Right lobe of liver (tissue), 6 donors: ENCODE measurements at regions not wholly inside any gene's neighbourhood (a gene's known extent, or its start where the extent isn't known, plus 50 kb on each side); places are given as distances from the start of the nearest gene placed in this dataset.
"Not testable (repeated sequence)": the region's sequence is repeated elsewhere in the genome, so short reads cannot be mapped to it uniquely, and the experiment has no call there.

Experiments
- ATAC-seq, 4 donors: fragments of 200-7000 bp; cut with Tn5 transposase; one replicate each; pipeline ENCODE4 v1.9.1; 2020; ENCODE audit warnings: mild to moderate bottlenecking in 4 of 4, moderate library complexity in 4 of 4
- DNase-seq, 3 donors: peaks; one replicate each; pipeline ENCODE4 v3.0.0-alpha.2; 2020
- H3K27ac ChIP-seq, 3 donors: fragments of 200-600 bp; one replicate each; pipeline ENCODE4 v1.8.0; 2022
- H3K27me3 ChIP-seq, 2 donors: fragments of 200-600 bp; one replicate each; pipeline ENCODE4 v1.8.0; 2022
- H3K36me3 ChIP-seq, 4 donors: fragments of 200-600 bp; sonication (generic) in 1 of 4; one replicate each; pipeline versions ENCODE4 v1.5.1 to v1.8.0; 2017 to 2022; ENCODE audit warnings: control low read depth in 1 of 4
- H3K4me1 ChIP-seq, 4 donors: fragments of 200-600 bp; sonication (generic) in 1 of 4; one replicate each; pipeline versions ENCODE4 v1.5.1 to v1.8.0; 2017 to 2022; ENCODE audit warnings: control low read depth in 1 of 4
- H3K4me3 ChIP-seq, 3 donors: fragments of 200-600 bp; one replicate each; pipeline ENCODE4 v1.8.0; 2022
- H3K9me3 ChIP-seq, 4 donors: fragments of 200-600 bp; sonication (generic) in 1 of 4; one replicate each; pipeline versions ENCODE4 v1.5.1 to v1.8.0; 2017 to 2022; ENCODE audit warnings: control low read depth in 1 of 4
- POLR2A ChIP-seq: fragments of 450-650 bp; IDR thresholded peaks from one replicate; pipeline ENCODE4 v1.6.1; 2017; ENCODE audit warnings: antibody characterized with exemption, mild to moderate bottlenecking
- WGBS: methylation state at CpG from one replicate; pipeline ENCODE4 v1.1.6; 2018; ENCODE audit warnings: low coverage, low lambda C conversion rate; ENCODE audit not compliant: insufficient coverage; ENCODE audit errors: missing lambda C conversion rate; 5-methylcytosine and 5-hydroxymethylcytosine counted together
- intact Hi-C, 2 donors: fragments of 100-400 bp; cut with DNase I; formaldehyde crosslinking; loops; one replicate each; pipeline versions ENCODE4 v1.11.2 to v1.14.1; 2022
- TF ChIP-seq, protein P1 (sequence below), 4 donors: fragments of 200-600 bp in 3 of 4; fragments of 450-650 bp in 1 of 4; IDR thresholded peaks; one replicate each; pipeline versions ENCODE4 v1.5.1 to v1.8.0; 2016 to 2022; ENCODE audit warnings: antibody characterized with exemption in 4 of 4, mild to moderate bottlenecking in 2 of 4
- donor health status: DM: no; HTN: yes; CAD: no.
- donor health status: DM: no; HTN: no; CAD: no.
- donor health status: DM: no; HTN: no; CAD: no.
- donor health status: DM: no; HTN: yes; CAD: no.
- donor health status: DM: no; HTN: yes; CAD: no.

DNA sequence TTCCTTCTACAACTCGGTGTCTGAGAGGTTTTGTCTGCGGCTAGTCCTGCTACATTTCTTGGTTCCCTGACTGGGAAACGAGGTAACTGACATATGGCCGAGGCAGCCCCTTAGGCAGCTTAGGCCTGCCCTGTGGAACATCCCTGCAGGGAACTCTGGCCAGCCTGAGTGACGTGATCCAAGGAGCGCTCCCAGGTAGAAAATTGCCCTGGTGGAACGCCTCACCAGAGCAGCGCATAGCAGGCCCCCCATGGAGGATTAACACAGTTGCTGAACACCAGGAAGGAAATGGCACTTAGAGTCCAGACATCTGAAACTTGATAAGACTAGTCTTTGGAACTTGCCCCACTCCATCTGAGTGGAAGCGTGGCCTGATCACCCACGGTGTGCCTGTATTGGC, 837.4 kb upstream of the NDST4 start:
- no peak for DNase-seq
- H3K4me1 ChIP-seq = no peaks in the 10 kb centered on the region
- H3K36me3 ChIP-seq = no peaks in the 10 kb centered on the region
- WGBS = 63% methylated on average over 2 of the region's 10 CpGs
- H3K27ac ChIP-seq = no peak overlapping the region
- H3K27me3 ChIP-seq = no peaks in the 10 kb centered on the region
- no peak for ATAC-seq
- no peaks in the 10 kb centered on the region for H3K9me3 ChIP-seq
- no peak overlapping the region for H3K4me3 ChIP-seq
- no peak for TF ChIP-seq POLR2A
- TF ChIP-seq, protein P1, sequence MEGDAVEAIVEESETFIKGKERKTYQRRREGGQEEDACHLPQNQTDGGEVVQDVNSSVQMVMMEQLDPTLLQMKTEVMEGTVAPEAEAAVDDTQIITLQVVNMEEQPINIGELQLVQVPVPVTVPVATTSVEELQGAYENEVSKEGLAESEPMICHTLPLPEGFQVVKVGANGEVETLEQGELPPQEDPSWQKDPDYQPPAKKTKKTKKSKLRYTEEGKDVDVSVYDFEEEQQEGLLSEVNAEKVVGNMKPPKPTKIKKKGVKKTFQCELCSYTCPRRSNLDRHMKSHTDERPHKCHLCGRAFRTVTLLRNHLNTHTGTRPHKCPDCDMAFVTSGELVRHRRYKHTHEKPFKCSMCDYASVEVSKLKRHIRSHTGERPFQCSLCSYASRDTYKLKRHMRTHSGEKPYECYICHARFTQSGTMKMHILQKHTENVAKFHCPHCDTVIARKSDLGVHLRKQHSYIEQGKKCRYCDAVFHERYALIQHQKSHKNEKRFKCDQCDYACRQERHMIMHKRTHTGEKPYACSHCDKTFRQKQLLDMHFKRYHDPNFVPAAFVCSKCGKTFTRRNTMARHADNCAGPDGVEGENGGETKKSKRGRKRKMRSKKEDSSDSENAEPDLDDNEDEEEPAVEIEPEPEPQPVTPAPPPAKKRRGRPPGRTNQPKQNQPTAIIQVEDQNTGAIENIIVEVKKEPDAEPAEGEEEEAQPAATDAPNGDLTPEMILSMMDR (IDR thresholded peaks at IDR 0.05) = no peak
- intact Hi-C loops = no loop called here

DNA sequence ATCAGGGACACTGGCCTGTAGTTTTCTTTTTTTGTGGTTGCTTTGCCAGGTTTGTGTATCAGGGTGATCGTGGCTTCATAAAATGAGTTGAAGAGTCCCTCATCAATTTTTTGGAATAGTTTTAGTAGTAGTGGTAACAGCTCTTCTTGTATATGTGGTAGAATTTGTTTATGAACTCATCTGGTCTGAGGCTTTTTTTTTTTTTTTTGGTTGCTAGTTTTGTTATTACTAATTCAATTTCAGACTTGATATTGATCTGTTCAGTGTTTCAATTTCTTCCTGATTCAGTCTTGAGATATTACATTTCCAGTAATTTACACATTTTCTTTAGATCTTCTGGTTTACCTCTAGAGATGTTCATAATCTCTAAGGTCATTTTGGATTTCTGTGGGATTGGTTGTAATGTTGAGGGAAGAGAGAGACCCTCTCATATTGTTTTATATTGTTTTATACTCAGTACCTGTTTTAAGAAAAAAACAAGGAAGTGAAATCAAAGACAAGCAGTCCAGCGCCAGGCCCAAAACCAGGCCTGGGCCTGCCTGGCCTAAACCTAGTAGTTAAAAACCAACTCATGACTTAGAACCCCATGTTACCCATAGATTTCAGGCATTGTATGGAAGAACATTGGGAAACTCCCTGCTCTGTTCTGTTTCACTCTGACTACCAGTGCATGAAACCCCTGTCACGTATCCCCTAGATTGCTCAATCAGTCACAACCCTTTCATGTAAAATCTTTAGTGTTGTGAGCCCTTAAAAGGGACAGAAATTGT, 836.7 kb upstream of the NDST4 start:
- intact Hi-C loops, H3K4me1 ChIP-seq, ATAC-seq, H3K27ac ChIP-seq, H3K36me3 ChIP-seq, DNase-seq, H3K4me3 ChIP-seq, H3K27me3 ChIP-seq, H3K9me3 ChIP-seq: not testable (repeated sequence)
- WGBS = 63% methylated on average over 3 of the region's 3 CpGs

DNA sequence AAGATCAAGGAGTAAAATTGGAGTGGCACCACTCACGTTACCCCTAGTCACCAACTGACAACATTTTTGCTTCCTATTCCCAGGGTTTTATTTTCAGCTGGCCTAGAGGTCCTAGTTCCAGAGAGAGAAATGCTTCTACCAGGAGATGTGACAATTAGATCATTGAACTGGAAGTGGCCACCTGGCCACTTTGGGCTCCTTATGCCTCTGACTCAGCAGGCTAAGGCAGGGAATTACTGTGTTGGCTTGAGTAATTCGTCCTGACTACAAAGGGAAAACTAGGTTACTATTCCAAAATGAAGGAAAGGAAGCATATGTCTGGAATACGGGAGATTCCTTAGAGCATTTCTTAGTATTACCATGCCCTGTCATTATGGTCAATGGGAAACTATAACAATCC, 831.6 kb upstream of the NDST4 start:
- H3K4me1 ChIP-seq = no peaks in the 10 kb centered on the region
- no peak overlapping the region for H3K27ac ChIP-seq
- H3K4me3 ChIP-seq = no peak overlapping the region
- no peaks in the 10 kb centered on the region for H3K36me3 ChIP-seq
- no peaks in the 10 kb centered on the region for H3K9me3 ChIP-seq
- no peak for DNase-seq
- WGBS = 45% methylated on average over 3 of the region's 3 CpGs
- H3K27me3 ChIP-seq = no peaks in the 10 kb centered on the region
- intact Hi-C loops = no loop called here
- no peak for ATAC-seq
- no peak for TF ChIP-seq POLR2A
- TF ChIP-seq, protein P1 (IDR thresholded peaks at IDR 0.05) = no peak

DNA sequence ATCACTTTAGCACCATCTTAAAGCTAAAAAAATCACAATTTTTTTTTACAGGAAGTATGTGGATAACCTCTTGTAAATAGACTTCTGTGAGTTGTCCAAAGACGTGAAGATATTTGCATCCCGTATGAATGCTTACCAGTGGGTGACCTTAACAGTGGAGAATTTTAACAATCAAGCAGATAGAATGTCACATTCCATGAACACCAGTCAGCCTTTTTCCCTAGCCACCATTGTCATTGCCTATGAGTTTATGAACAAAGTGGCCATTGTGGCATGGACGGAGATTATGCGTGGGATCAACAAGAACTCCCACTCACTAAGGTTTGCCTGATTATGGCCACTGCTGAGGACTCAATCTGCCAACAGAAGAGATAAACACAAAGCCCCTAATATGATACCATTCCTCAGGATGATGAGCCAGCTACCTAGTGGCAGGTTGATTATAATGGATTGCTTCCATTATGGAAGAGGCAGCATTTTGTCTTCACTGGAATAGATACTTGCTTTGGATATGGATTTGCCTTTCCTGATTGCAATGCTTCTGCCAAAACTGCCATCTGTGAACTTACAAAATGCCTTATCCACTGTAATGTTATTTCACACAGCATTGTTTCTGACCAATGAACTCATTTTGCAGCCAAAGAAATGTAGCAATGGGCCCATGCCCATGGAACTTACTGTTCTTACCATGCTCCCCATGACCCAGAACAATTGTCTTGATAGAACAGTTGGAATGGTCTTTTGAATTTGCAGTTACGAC, 830.9 kb upstream of the NDST4 start:
- Histone ChIP-seq H3K9me3 (no peaks in the 10 kb centered on the region), H3K36me3 (no peaks in the 10 kb centered on the region), H3K4me3 (no peak overlapping the region), H3K27me3 (no peaks in the 10 kb centered on the region), H3K27ac (no peak overlapping the region), H3K4me1 (no peaks in the 10 kb centered on the region)
- ATAC-seq (no peak), DNase-seq (no peak)
- 78% methylated on average over 4 of the region's 5 CpGs for WGBS
- TF ChIP-seq, protein P1 (IDR thresholded peaks at IDR 0.05) = no peak
- no peak for TF ChIP-seq POLR2A
- intact Hi-C loops = no loop called here

DNA sequence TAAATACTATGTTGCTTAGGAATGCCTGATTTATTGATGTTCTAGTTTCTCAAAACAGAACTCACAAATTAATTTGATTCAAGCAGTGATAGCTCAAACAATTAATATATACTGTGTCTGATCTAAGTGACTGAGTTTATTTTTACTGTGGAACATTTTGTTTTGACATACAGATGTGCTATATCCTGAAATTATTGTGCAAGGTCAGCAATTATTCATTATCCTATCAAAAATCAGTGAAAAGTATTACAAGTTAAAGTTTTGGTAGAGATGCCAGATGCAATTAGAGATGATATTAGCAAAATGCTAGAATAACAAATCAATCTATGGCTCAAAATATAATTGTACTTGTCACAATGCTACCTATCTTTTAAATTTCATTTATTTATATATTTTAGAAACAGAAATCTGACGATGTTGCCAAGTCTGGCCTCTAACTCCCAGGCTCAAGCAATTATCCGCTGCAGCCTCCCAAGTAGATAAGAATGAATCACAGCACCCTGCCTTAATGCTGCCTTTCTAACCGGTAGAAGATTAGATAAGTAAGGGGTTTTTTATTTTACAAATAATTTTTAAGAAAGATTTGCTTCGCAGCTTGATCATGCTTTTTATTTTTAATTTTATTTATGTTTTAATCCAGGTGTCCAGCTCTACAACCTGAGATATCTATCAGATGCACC, 825.5 kb upstream of the NDST4 start:
- Histone ChIP-seq H3K36me3 (no peaks in the 10 kb centered on the region), H3K27me3 (no peaks in the 10 kb centered on the region), H3K4me1 (no peaks in the 10 kb centered on the region), H3K9me3 (no peaks in the 10 kb centered on the region), H3K27ac (no peak overlapping the region), H3K4me3 (no peak overlapping the region)
- 40% methylated on average over 4 of the region's 4 CpGs for WGBS
- ATAC-seq (no peak), DNase-seq (no peak)
- no peak for TF ChIP-seq POLR2A
- TF ChIP-seq, protein P1 (IDR thresholded peaks at IDR 0.05) = no peak
- intact Hi-C loops = no loop called here
